ENCODE measurements at regions not wholly inside any gene's neighbourhood (a gene's known extent, or its start where the extent isn't known, plus 50 kb on each side); places are given as distances from the start of the nearest gene placed in this dataset.

GRCh38 chr14:36373982-36374673 is 53.7 kb upstream of the MBIP start (continued):
- TF ChIP-seq ZFP41 (CRISPR knock-in tag; IDR thresholded peaks at IDR 0.05; ENCODE audit: borderline replicate concordance) (no peak), ZNF407 (CRISPR knock-in tag; IDR thresholded peaks at IDR 0.05; ENCODE audit: not compliant biosample characterization) (no peak), EP300 (IDR thresholded peaks at IDR 0.05; ENCODE audit: low read depth in 2 of 2, low read length in 2 of 2) (0 out of 4 replicates have a peak, but pooled peaks of 1 of the 2 experiments have one; percentile 46), EP300 (CRISPR knock-in tag; IDR thresholded peaks at IDR 0.05; ENCODE audit: borderline replicate concordance) (no peak), ZNF747 (CRISPR knock-in tag; IDR thresholded peaks at IDR 0.05; ENCODE audit: borderline replicate concordance) (no peak), SRSF4 (IDR thresholded peaks at IDR 0.05; ENCODE audit: low read depth, low read length, poor library complexity, severe bottlenecking) (no peak), ZKSCAN1 (IDR thresholded peaks at IDR 0.05; ENCODE audit: low read length) (no peak; the same call in 1 of the 2 replicates), ZNF597 (CRISPR knock-in tag; IDR thresholded peaks at IDR 0.05) (no peak), NCOA5 (CRISPR knock-in tag; IDR thresholded peaks at IDR 0.05) (no peak), THAP9 (CRISPR knock-in tag; IDR thresholded peaks at IDR 0.05; ENCODE audit: borderline replicate concordance) (no peak), FUBP1 (CRISPR knock-in tag; IDR thresholded peaks at IDR 0.05; ENCODE audit: borderline replicate concordance) (no peak)

Data from HepG2 (cell line).